ENCODE measurements at regions not wholly inside any gene's neighbourhood (a gene's known extent, or its start where the extent isn't known, plus 50 kb on each side); places are given as distances from the start of the nearest gene placed in this dataset.

GRCh38 chr9:99537996-99538395 is 283.7 kb upstream of the NR4A3 start:
- H3K9me3 ChIP-seq (ENCODE audit: control insufficient read depth in 4 of 4, insufficient read depth in 3 of 4, low read length in 3 of 4) = no peaks in the 10 kb centered on the region
- TF ChIP-seq, protein P1, sequence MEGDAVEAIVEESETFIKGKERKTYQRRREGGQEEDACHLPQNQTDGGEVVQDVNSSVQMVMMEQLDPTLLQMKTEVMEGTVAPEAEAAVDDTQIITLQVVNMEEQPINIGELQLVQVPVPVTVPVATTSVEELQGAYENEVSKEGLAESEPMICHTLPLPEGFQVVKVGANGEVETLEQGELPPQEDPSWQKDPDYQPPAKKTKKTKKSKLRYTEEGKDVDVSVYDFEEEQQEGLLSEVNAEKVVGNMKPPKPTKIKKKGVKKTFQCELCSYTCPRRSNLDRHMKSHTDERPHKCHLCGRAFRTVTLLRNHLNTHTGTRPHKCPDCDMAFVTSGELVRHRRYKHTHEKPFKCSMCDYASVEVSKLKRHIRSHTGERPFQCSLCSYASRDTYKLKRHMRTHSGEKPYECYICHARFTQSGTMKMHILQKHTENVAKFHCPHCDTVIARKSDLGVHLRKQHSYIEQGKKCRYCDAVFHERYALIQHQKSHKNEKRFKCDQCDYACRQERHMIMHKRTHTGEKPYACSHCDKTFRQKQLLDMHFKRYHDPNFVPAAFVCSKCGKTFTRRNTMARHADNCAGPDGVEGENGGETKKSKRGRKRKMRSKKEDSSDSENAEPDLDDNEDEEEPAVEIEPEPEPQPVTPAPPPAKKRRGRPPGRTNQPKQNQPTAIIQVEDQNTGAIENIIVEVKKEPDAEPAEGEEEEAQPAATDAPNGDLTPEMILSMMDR (IDR thresholded peaks at IDR 0.05; ENCODE audit: control extremely low read depth, extremely low read depth) = no peak
- H3K27me3 ChIP-seq (ENCODE audit: control insufficient read depth in 3 of 3, insufficient read depth in 3 of 3, low read length in 2 of 3) = no peaks in the 10 kb centered on the region
- H3K27ac ChIP-seq (ENCODE audit: low read depth in 1 of 2, low read length in 1 of 2) = no peak overlapping the region
- no peaks in the 10 kb centered on the region for H3K36me3 ChIP-seq (ENCODE audit: control insufficient read depth in 4 of 4, insufficient read depth in 4 of 4, low read length in 4 of 4)
- H3K4me3 ChIP-seq = no peak overlapping the region
- H3K9ac ChIP-seq (ENCODE audit: insufficient read depth in 1 of 2, low read length in 2 of 2) = no peak overlapping the region
- H3K4me1 ChIP-seq (ENCODE audit: control insufficient read depth in 5 of 5, insufficient read depth in 5 of 5, low read length in 5 of 5) = no peaks in the 10 kb centered on the region
- no peak for DNase-seq
- ATAC-seq (ENCODE audit: insufficient read depth, low FRiP score) = no peak

DNA sequence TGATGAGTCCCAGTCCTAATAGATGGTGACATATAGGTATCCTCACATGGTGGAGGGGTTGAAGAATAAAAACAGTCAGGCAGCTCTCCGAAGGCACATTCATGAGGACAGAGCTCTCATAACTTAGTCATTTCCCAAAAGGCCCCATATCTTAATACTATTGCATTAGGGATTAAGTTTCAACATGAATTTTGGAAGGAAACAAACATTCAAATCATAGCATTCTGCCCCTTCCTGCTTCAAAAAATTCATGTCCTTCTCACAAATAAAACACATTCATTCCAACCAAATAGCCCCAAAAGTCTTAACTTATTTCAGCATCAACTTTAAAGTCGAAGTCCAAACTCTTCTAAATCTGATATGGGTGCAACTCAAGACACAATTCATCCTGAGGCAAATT is 277.2 kb upstream of the NR4A3 start:
- no peak overlapping the region for H3K9ac ChIP-seq (ENCODE audit: insufficient read depth in 1 of 2, low read length in 2 of 2)
- no peak overlapping the region for H3K27ac ChIP-seq (ENCODE audit: low read depth in 1 of 2, low read length in 1 of 2)
- TF ChIP-seq, protein P1 (IDR thresholded peaks at IDR 0.05; ENCODE audit: control extremely low read depth, extremely low read depth) = no peak
- ATAC-seq (ENCODE audit: insufficient read depth, low FRiP score) (no peak), DNase-seq (no peak)
- H3K4me1 ChIP-seq (ENCODE audit: control insufficient read depth in 5 of 5, insufficient read depth in 5 of 5, low read length in 5 of 5) = no peaks in the 10 kb centered on the region
- no peaks in the 10 kb centered on the region for H3K36me3 ChIP-seq (ENCODE audit: control insufficient read depth in 4 of 4, insufficient read depth in 4 of 4, low read length in 4 of 4)
- no peak overlapping the region for H3K4me3 ChIP-seq
- no peaks in the 10 kb centered on the region for H3K27me3 ChIP-seq (ENCODE audit: control insufficient read depth in 3 of 3, insufficient read depth in 3 of 3, low read length in 2 of 3)
- 76 to 84% methylated on average over 2 of the region's 2 CpGs for WGBS, 2 donors
- no peaks in the 10 kb centered on the region for H3K9me3 ChIP-seq (ENCODE audit: control insufficient read depth in 4 of 4, insufficient read depth in 3 of 4, low read length in 3 of 4)

DNA sequence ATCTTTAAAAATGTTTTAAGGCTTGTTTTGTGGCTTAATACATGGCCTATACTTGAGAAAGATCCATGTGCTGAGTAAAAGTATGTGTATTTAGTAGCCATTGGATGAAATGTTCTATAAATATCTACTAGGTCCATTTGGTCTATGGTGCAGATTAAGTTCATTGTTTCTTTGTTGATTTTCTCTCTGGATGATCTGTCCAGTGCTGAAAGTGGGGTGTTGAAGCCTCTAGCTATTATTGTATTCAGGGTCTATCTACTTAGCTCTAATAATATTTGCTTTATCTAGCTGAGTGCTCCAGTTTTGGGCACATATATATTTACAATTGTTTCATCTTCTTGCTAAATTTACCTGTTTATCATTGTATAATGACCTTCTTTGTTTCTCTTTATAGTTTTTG is 272.2 kb upstream of the NR4A3 start:
- no peak overlapping the region for H3K4me3 ChIP-seq
- no peaks in the 10 kb centered on the region for H3K4me1 ChIP-seq (ENCODE audit: control insufficient read depth in 5 of 5, insufficient read depth in 5 of 5, low read length in 5 of 5)
- no peak overlapping the region for H3K9ac ChIP-seq (ENCODE audit: insufficient read depth in 1 of 2, low read length in 2 of 2)
- H3K9me3 ChIP-seq (ENCODE audit: control insufficient read depth in 4 of 4, insufficient read depth in 3 of 4, low read length in 3 of 4) = no peaks in the 10 kb centered on the region
- H3K27me3 ChIP-seq (ENCODE audit: control insufficient read depth in 3 of 3, insufficient read depth in 3 of 3, low read length in 2 of 3) = no peaks in the 10 kb centered on the region
- no peak for ATAC-seq (ENCODE audit: insufficient read depth, low FRiP score)
- TF ChIP-seq, protein P1 (IDR thresholded peaks at IDR 0.05; ENCODE audit: control extremely low read depth, extremely low read depth) = no peak
- no peak for DNase-seq
- no peak overlapping the region for H3K27ac ChIP-seq (ENCODE audit: low read depth in 1 of 2, low read length in 1 of 2)
- H3K36me3 ChIP-seq (ENCODE audit: control insufficient read depth in 4 of 4, insufficient read depth in 4 of 4, low read length in 4 of 4) = no peaks in the 10 kb centered on the region

GRCh38 chr9:99555792-99556191 is 265.9 kb upstream of the NR4A3 start:
- Histone ChIP-seq H3K9me3 (ENCODE audit: control insufficient read depth in 4 of 4, insufficient read depth in 3 of 4, low read length in 3 of 4) (no peaks in the 10 kb centered on the region), H3K4me1 (ENCODE audit: control insufficient read depth in 5 of 5, insufficient read depth in 5 of 5, low read length in 5 of 5) (no peaks in the 10 kb centered on the region), H3K36me3 (ENCODE audit: control insufficient read depth in 4 of 4, insufficient read depth in 4 of 4, low read length in 4 of 4) (no peaks in the 10 kb centered on the region), H3K4me3 (no peak overlapping the region), H3K27ac (ENCODE audit: low read depth in 1 of 2, low read length in 1 of 2) (no peak overlapping the region), H3K9ac (ENCODE audit: insufficient read depth in 1 of 2, low read length in 2 of 2) (no peak overlapping the region), H3K27me3 (ENCODE audit: control insufficient read depth in 3 of 3, insufficient read depth in 3 of 3, low read length in 2 of 3) (no peaks in the 10 kb centered on the region)
- ATAC-seq (ENCODE audit: insufficient read depth, low FRiP score) (no peak), DNase-seq (no peak)
- WGBS, 2 donors = 66 to 70% methylated on average over 4 of the region's 4 CpGs
- TF ChIP-seq, protein P1 (IDR thresholded peaks at IDR 0.05; ENCODE audit: control extremely low read depth, extremely low read depth) = no peak
